ENCODE measurements at regions not wholly inside any gene's neighbourhood (a gene's known extent, or its start where the extent isn't known, plus 50 kb on each side); places are given as distances from the start of the nearest gene placed in this dataset.

GRCh38 chr10:69738858-69739435 is 62.8 kb upstream of the COL13A1 start:
- TF ChIP-seq CTCF (IDR thresholded peaks at IDR 0.05) (no peak), POLR2A (IDR thresholded peaks at IDR 0.05) (no peak)
